Mesendoderm (in vitro differentiated cells): ENCODE measurements at regions not wholly inside any gene's neighbourhood (a gene's known extent, or its start where the extent isn't known, plus 50 kb on each side); places are given as distances from the start of the nearest gene placed in this dataset.

Source experiments
- DNase-seq: peaks from one replicate; pipeline ENCODE4 v3.0.0; 2013
- H2AK5ac ChIP-seq: 2 replicates; pipeline ENCODE4 v1.6.1; 2013; ENCODE audit warnings: low read length, inconsistent platforms
- H2BK120ac ChIP-seq: 2 replicates; pipeline ENCODE4 v1.6.1; 2013; ENCODE audit warnings: low read depth, mild to moderate bottlenecking, low read length, moderate library complexity, mixed read lengths
- H2BK15ac ChIP-seq: replicated peaks from 2 replicates; pipeline ENCODE4 v1.6.1; 2013; ENCODE audit warnings: low read depth, mild to moderate bottlenecking, moderate library complexity
- H2BK5ac ChIP-seq: 2 replicates; pipeline ENCODE4 v1.6.1; 2013; ENCODE audit warnings: low read length, inconsistent platforms
- H3K18ac ChIP-seq: 2 replicates; pipeline ENCODE4 v1.6.1; 2013; ENCODE audit warnings: mild to moderate bottlenecking, low read length, mixed read lengths
- H3K23ac ChIP-seq: one replicate; pipeline ENCODE4 v1.6.1; 2013; ENCODE audit warnings: low read length
- H3K27ac ChIP-seq: 2 replicates; pipeline ENCODE4 v1.5.1; 2013; ENCODE audit warnings: low read depth, mild to moderate bottlenecking, inconsistent platforms, low read length, moderate library complexity
- H3K27me3 ChIP-seq: 2 replicates; pipeline ENCODE4 v1.6.1; 2013; ENCODE audit warnings: low read length, control low read depth, mild to moderate bottlenecking, inconsistent platforms; ENCODE audit not compliant: insufficient read depth, poor library complexity
- H3K36me3 ChIP-seq: 2 replicates; pipeline ENCODE4 v1.6.1; 2013; ENCODE audit warnings: low read length, inconsistent platforms; ENCODE audit not compliant: control insufficient read depth, insufficient read depth
- H3K4ac ChIP-seq: one replicate; pipeline ENCODE4 v1.6.1; 2013; ENCODE audit warnings: low read depth, mild to moderate bottlenecking, low read length, moderate library complexity
- H3K4me1 ChIP-seq: 2 replicates; pipeline ENCODE4 v1.6.1; 2013; ENCODE audit warnings: low read depth, low read length, inconsistent platforms; ENCODE audit not compliant: control insufficient read depth
- H3K4me2 ChIP-seq: 2 replicates; pipeline ENCODE4 v1.6.1; 2013; ENCODE audit warnings: low read length
- H3K4me3 ChIP-seq: 2 replicates; pipeline ENCODE4 v1.5.1; 2013; ENCODE audit warnings: mild to moderate bottlenecking, low read length
- H3K56ac ChIP-seq: one replicate; pipeline ENCODE4 v1.6.1; 2013; ENCODE audit warnings: low read length
- H3K79me1 ChIP-seq: 2 replicates; pipeline ENCODE4 v1.6.1; 2013; ENCODE audit warnings: low read length, inconsistent platforms
- H3K79me2 ChIP-seq: 2 replicates; pipeline ENCODE4 v1.6.1; 2013; ENCODE audit warnings: mild to moderate bottlenecking, low read length; ENCODE audit not compliant: control insufficient read depth, insufficient read depth
- H3K9ac ChIP-seq: 2 replicates; pipeline ENCODE4 v1.6.1; 2013; ENCODE audit warnings: low read length, inconsistent platforms
- H4K5ac ChIP-seq: one replicate; pipeline ENCODE4 v1.6.1; 2013; ENCODE audit warnings: low read length
- H4K8ac ChIP-seq: one replicate; pipeline ENCODE4 v1.6.1; 2013; ENCODE audit warnings: low read depth, mild to moderate bottlenecking, control low read depth, low read length, moderate library complexity
- WGBS: extraction: QIAGEN DNeasy Blood & Tissue Kit; methylation state at CpG from one replicate; pipeline ENCODE4 v1.1.7; 2013; ENCODE audit warnings: low lambda C conversion rate, missing lambda C conversion rate; ENCODE audit not compliant: insufficient coverage; ENCODE audit errors: extremely low coverage; 5-methylcytosine and 5-hydroxymethylcytosine counted together

- H3K79me1 ChIP-seq = no peaks in the 10 kb centered on the region
- no peak overlapping the region for H3K18ac ChIP-seq
- H3K4ac ChIP-seq = no peak overlapping the region
- no peaks in the 10 kb centered on the region for H3K4me1 ChIP-seq
- no peak overlapping the region for H2BK5ac ChIP-seq
- DNase-seq = no peak
- H3K23ac ChIP-seq = no peak overlapping the region
- no peak overlapping the region for H3K9ac ChIP-seq
- no peak overlapping the region for H3K56ac ChIP-seq
- no peak overlapping the region for H2AK5ac ChIP-seq
- H3K79me2 ChIP-seq = no peaks in the 10 kb centered on the region
- no peak overlapping the region for H3K4me2 ChIP-seq
- WGBS = no CpG with 5 or more reads among the region's 1 CpG
- H4K8ac ChIP-seq = no peak overlapping the region
- H3K27me3 ChIP-seq = no peaks in the 10 kb centered on the region
- no peak overlapping the region for H2BK120ac ChIP-seq
- no peak overlapping the region for H3K27ac ChIP-seq
- H2BK15ac ChIP-seq = no peak overlapping the region
- H3K4me3 ChIP-seq = no peak overlapping the region
- H3K36me3 ChIP-seq = no peaks in the 10 kb centered on the region
- no peak overlapping the region for H4K5ac ChIP-seq
These were observed 298.0 kb upstream of the KCND2 start for GRCh38 chr7:119974972-119975371.

- no CpG with 5 or more reads among the region's 4 CpGs for WGBS
- no peaks in the 10 kb centered on the region for H3K4me1 ChIP-seq
- no peak overlapping the region for H2BK5ac ChIP-seq
- H3K27me3 ChIP-seq = no peaks in the 10 kb centered on the region
- no peak overlapping the region for H3K9ac ChIP-seq
- H3K27ac ChIP-seq = no peak overlapping the region
- no peak overlapping the region for H3K56ac ChIP-seq
- no peak overlapping the region for H4K8ac ChIP-seq
- no peak overlapping the region for H4K5ac ChIP-seq
- no peak for DNase-seq
- no peak overlapping the region for H3K23ac ChIP-seq
- no peaks in the 10 kb centered on the region for H3K79me2 ChIP-seq
- no peak overlapping the region for H2BK120ac ChIP-seq
- no peak overlapping the region for H3K18ac ChIP-seq
- H3K36me3 ChIP-seq = no peaks in the 10 kb centered on the region
- no peak overlapping the region for H3K4me3 ChIP-seq
- H3K79me1 ChIP-seq = no peaks in the 10 kb centered on the region
- H2AK5ac ChIP-seq = no peak overlapping the region
- no peak overlapping the region for H3K4me2 ChIP-seq
- no peak overlapping the region for H2BK15ac ChIP-seq
- no peak overlapping the region for H3K4ac ChIP-seq
These were observed 290.1 kb upstream of the KCND2 start for GRCh38 chr7:119982884-119983283.

- Histone ChIP-seq H3K4me2 (no peak overlapping the region), H2BK120ac (no peak overlapping the region), H3K56ac (no peak overlapping the region), H3K4me1 (no peaks in the 10 kb centered on the region), H3K23ac (no peak overlapping the region), H4K8ac (no peak overlapping the region), H3K18ac (no peak overlapping the region), H3K27me3 (no peaks in the 10 kb centered on the region), H2BK15ac (no peak overlapping the region), H3K79me1 (no peaks in the 10 kb centered on the region), H3K4me3 (no peak overlapping the region), H4K5ac (no peak overlapping the region), H3K36me3 (no peaks in the 10 kb centered on the region), H2AK5ac (no peak overlapping the region), H3K27ac (no peak overlapping the region), H2BK5ac (no peak overlapping the region), H3K4ac (no peak overlapping the region), H3K79me2 (no peaks in the 10 kb centered on the region), H3K9ac (no peak overlapping the region)
- no CpG with 5 or more reads among the region's 5 CpGs for WGBS
- no peak for DNase-seq
These were observed 289.5 kb upstream of the KCND2 start for GRCh38 chr7:119983468-119983867.

GRCh38 chr7:119984247-119984646 is 288.7 kb upstream of the KCND2 start:
- Histone ChIP-seq H4K8ac (no peak overlapping the region), H3K4ac (no peak overlapping the region), H3K27me3 (no peaks in the 10 kb centered on the region), H3K23ac (no peak overlapping the region), H3K9ac (no peak overlapping the region), H3K4me2 (no peak overlapping the region), H3K56ac (no peak overlapping the region), H2BK15ac (no peak overlapping the region), H3K4me3 (no peak overlapping the region), H3K27ac (no peak overlapping the region), H3K4me1 (no peaks in the 10 kb centered on the region), H3K18ac (no peak overlapping the region), H2BK120ac (no peak overlapping the region), H2AK5ac (no peak overlapping the region), H3K79me1 (no peaks in the 10 kb centered on the region), H4K5ac (no peak overlapping the region), H3K36me3 (no peaks in the 10 kb centered on the region), H3K79me2 (no peaks in the 10 kb centered on the region), H2BK5ac (no peak overlapping the region)
- WGBS = no CpG with 5 or more reads among the region's 3 CpGs
- no peak for DNase-seq

GRCh38 chr7:119988401-119988800 is 284.6 kb upstream of the KCND2 start:
- Histone ChIP-seq H3K4ac (no peak overlapping the region), H2AK5ac (no peak overlapping the region), H3K56ac (no peak overlapping the region), H3K79me2 (no peaks in the 10 kb centered on the region), H3K4me1 (no peaks in the 10 kb centered on the region), H2BK120ac (no peak overlapping the region), H3K27me3 (no peaks in the 10 kb centered on the region), H3K79me1 (no peaks in the 10 kb centered on the region), H3K18ac (no peak overlapping the region), H4K5ac (no peak overlapping the region), H3K4me2 (no peak overlapping the region), H3K36me3 (no peaks in the 10 kb centered on the region), H2BK5ac (no peak overlapping the region), H4K8ac (no peak overlapping the region), H2BK15ac (no peak overlapping the region), H3K9ac (no peak overlapping the region), H3K27ac (no peak overlapping the region), H3K23ac (no peak overlapping the region), H3K4me3 (no peak overlapping the region)
- no CpG with 5 or more reads among the region's 1 CpG for WGBS
- no peak for DNase-seq

- Histone ChIP-seq H3K4me3 (no peak overlapping the region), H3K4me2 (no peak overlapping the region), H3K4me1 (no peaks in the 10 kb centered on the region), H3K27ac (no peak overlapping the region), H2BK120ac (no peak overlapping the region), H2BK15ac (no peak overlapping the region), H3K27me3 (no peaks in the 10 kb centered on the region), H2BK5ac (no peak overlapping the region), H3K56ac (no peak overlapping the region), H3K9ac (no peak overlapping the region), H3K79me1 (no peaks in the 10 kb centered on the region), H3K23ac (no peak overlapping the region), H3K79me2 (no peaks in the 10 kb centered on the region), H4K8ac (no peak overlapping the region), H3K18ac (no peak overlapping the region), H3K4ac (no peak overlapping the region), H4K5ac (no peak overlapping the region), H3K36me3 (no peaks in the 10 kb centered on the region), H2AK5ac (no peak overlapping the region)
- no CpG with 5 or more reads among the region's 3 CpGs for WGBS
- DNase-seq = no peak
These were observed 278.0 kb upstream of the KCND2 start for GRCh38 chr7:119994928-119995327.
